Panc1 (cell line): ENCODE measurements at regions not wholly inside any gene's neighbourhood (a gene's known extent, or its start where the extent isn't known, plus 50 kb on each side); places are given as distances from the start of the nearest gene placed in this dataset.

Experiments
- ATAC-seq: fragments of 200-7000 bp; cut with Tn5 transposase; 2 replicates; pipeline ENCODE4 v1.9.1; 2020; ENCODE audit warnings: mild to moderate bottlenecking, moderate library complexity
- BruUV-seq: library from RNA; stranded (reverse); fragments of 400-500 nt; replicated peaks from 2 replicates; lab custom pipeline; 2021; lab: Mats Ljungman, UMichigan
- CTCF ChIA-PET: fragments of 300-600 bp; sonication (Branson Sonifier 250); formaldehyde crosslinking; loops from one replicate; lab custom pipeline; 2022; ENCODE audit warnings: antibody characterized with exemption; lab: Charles Lee
- POLR2A ChIA-PET: fragments of 300-600 bp; sonication (Branson Sonifier 250); formaldehyde crosslinking; loops from one replicate; lab custom pipeline; 2022; ENCODE audit warnings: antibody characterized with exemption; lab: Charles Lee
- DNase-seq: peaks from one replicate; pipeline ENCODE4 v3.0.0-alpha.2; 2010; ENCODE audit warnings: low read depth, low spot score
- H3K27ac ChIP-seq: 2 replicates; pipeline ENCODE4 v1.5.1; 2011; ENCODE audit warnings: mild to moderate bottlenecking, low read length, inconsistent platforms
- H3K27me3 ChIP-seq: fragments of 200-500 bp; sonication (Bioruptor generic); 2 replicates; pipeline ENCODE4 v1.6.0; 2014; ENCODE audit warnings: low read length, inconsistent platforms; ENCODE audit not compliant: control insufficient read depth, insufficient read depth
- H3K36me3 ChIP-seq: fragments of 200-500 bp; sonication (Bioruptor generic); 2 replicates; pipeline ENCODE4 v1.5.1; 2014; ENCODE audit warnings: inconsistent platforms, mild to moderate bottlenecking, low read length, moderate library complexity; ENCODE audit not compliant: control insufficient read depth, insufficient read depth
- H3K4me1 ChIP-seq: 2 replicates; pipeline ENCODE4 v1.5.1; 2011; ENCODE audit warnings: inconsistent platforms, mild to moderate bottlenecking, low read length, moderate library complexity; ENCODE audit not compliant: control insufficient read depth, insufficient read depth
- H3K4me3 ChIP-seq, 2 experiments: 2 replicates each; pipeline ENCODE4 v1.5.1; 2011 to 2012; ENCODE audit warnings: low read depth in 2 of 2, low read length in 2 of 2, mild to moderate bottlenecking in 2 of 2, inconsistent platforms in 1 of 2, moderate library complexity in 1 of 2
- H3K9me3 ChIP-seq: fragments of 200-500 bp; sonication (Bioruptor generic); 2 replicates; pipeline ENCODE4 v1.5.1; 2014; ENCODE audit warnings: low read depth, mild to moderate bottlenecking, inconsistent platforms, low read length, moderate library complexity; ENCODE audit not compliant: control insufficient read depth, insufficient read depth
- POLR2AphosphoS5 ChIP-seq: IDR thresholded peaks from 2 replicates; pipeline ENCODE4 v1.6.1; 2012; ENCODE audit warnings: mild to moderate bottlenecking, low read depth, low read length, moderate library complexity
- REST ChIP-seq, 2 experiments: IDR thresholded peaks; 2 replicates each; pipeline ENCODE4 v1.6.1; 2011 to 2012; ENCODE audit warnings: low read depth in 2 of 2, control low read depth in 1 of 2, low read length in 1 of 2, mild to moderate bottlenecking in 1 of 2, moderate library complexity in 1 of 2; ENCODE audit not compliant: insufficient read depth in 1 of 2
- SIN3A ChIP-seq: IDR thresholded peaks from 2 replicates; pipeline ENCODE4 v1.6.1; 2012; ENCODE audit warnings: low read depth, mild to moderate bottlenecking, low read length, moderate library complexity, borderline replicate concordance; ENCODE audit not compliant: insufficient read depth
- TCF7L2 ChIP-seq: IDR thresholded peaks from 2 replicates; pipeline ENCODE4 v1.6.1; 2011; ENCODE audit warnings: mild to moderate bottlenecking, low read depth, low read length, inconsistent platforms
- in situ Hi-C: cut with HindIII; loops from 2 replicates; pipeline ENCODE4 v1.10.0; 2016; ENCODE audit warnings: low sequenced_read_pairs, low pct_unique_long_range_greater_than_20kb
- intact Hi-C: fragments of 100-400 bp; cut with micrococcal nuclease; formaldehyde crosslinking; loops from one replicate; pipeline ENCODE4 v1.10.0; 2022; ENCODE audit not compliant: unreplicated experiment
- TF ChIP-seq, protein P1 (sequence below): fragments of 450-650 bp; IDR thresholded peaks from 2 replicates; pipeline ENCODE4 v1.5.1; 2017; ENCODE audit warnings: mild to moderate bottlenecking

DNA sequence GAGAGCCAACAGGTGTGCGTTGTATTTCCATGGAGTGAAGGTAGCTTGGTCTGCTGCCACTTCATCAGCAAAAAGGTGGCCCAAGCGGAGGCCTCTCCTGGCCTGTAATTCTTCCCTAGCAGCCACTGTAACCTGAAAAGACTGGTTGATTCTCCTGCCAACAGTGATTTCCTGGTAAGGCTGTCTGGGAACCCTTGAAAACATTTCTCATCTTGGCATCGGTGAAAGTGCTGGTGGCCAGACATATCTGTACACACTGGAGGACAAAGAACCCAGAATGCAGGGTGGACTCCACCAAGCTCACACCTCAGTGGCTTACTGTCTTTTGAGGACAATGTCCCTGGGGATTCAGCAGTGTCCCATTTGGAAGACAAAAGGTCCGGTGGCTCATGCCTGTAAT, 128.0 kb downstream of the TRIM29 start:
- H3K36me3 ChIP-seq = no peaks in the 10 kb centered on the region; the same call in 1 of the 2 replicates
- in situ Hi-C loops = no loop called here
- BruUV-seq = no TSS peak
- no peak overlapping the region for H3K27ac ChIP-seq
- no peak for ATAC-seq
- DNase-seq = no peak
- TF ChIP-seq SIN3A (no peak), REST (IDR thresholded peaks at IDR 0.05; ENCODE audit: insufficient read depth in 1 of 2, low read depth in 2 of 2, low read length in 1 of 2) (no peak)
- ChIA-PET CTCF (interaction anchor here (0.7 kb wide), 1 partner anchor 148 kb away, joined by 4 read pairs; no protein-coding TSS in a partner anchor), POLR2A (no interaction called here)
- intact Hi-C loops = loop anchor here (5.0 kb wide), 2 partner anchors 97 to 528 kb away; no protein-coding TSS in a partner anchor
- H3K9me3 ChIP-seq = no peaks in the 10 kb centered on the region
- no peak overlapping the region for H3K4me3 ChIP-seq
- H3K27me3 ChIP-seq = peaks cover 43% of the 10 kb centered on the region
- no peaks in the 10 kb centered on the region for H3K4me1 ChIP-seq

GRCh38 chr11:120007144-120007543, 130.8 kb downstream of the TRIM29 start:
- TF ChIP-seq SIN3A (no peak), POLR2AphosphoS5 (no peak), REST (IDR thresholded peaks at IDR 0.05; ENCODE audit: insufficient read depth in 1 of 2, low read depth in 2 of 2, low read length in 1 of 2) (no peak), TCF7L2 (no peak)
- TF ChIP-seq, protein P1, sequence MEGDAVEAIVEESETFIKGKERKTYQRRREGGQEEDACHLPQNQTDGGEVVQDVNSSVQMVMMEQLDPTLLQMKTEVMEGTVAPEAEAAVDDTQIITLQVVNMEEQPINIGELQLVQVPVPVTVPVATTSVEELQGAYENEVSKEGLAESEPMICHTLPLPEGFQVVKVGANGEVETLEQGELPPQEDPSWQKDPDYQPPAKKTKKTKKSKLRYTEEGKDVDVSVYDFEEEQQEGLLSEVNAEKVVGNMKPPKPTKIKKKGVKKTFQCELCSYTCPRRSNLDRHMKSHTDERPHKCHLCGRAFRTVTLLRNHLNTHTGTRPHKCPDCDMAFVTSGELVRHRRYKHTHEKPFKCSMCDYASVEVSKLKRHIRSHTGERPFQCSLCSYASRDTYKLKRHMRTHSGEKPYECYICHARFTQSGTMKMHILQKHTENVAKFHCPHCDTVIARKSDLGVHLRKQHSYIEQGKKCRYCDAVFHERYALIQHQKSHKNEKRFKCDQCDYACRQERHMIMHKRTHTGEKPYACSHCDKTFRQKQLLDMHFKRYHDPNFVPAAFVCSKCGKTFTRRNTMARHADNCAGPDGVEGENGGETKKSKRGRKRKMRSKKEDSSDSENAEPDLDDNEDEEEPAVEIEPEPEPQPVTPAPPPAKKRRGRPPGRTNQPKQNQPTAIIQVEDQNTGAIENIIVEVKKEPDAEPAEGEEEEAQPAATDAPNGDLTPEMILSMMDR = no peak
- no TSS peak for BruUV-seq
- CTCF ChIA-PET = no interaction called here
- DNase-seq = no peak
- peaks cover 45% of the 10 kb centered on the region for H3K27me3 ChIP-seq
- H3K36me3 ChIP-seq = no peaks in the 10 kb centered on the region; the same call in 1 of the 2 replicates
- no peak for ATAC-seq
- intact Hi-C loops (no loop called here), in situ Hi-C loops (no loop called here)
- no peak overlapping the region for H3K4me3 ChIP-seq
- H3K27ac ChIP-seq = no peak overlapping the region
- no peaks in the 10 kb centered on the region for H3K4me1 ChIP-seq
- POLR2A ChIA-PET = no interaction called here
- H3K9me3 ChIP-seq = no peaks in the 10 kb centered on the region
